NCI-H2171 treated with DMSO at 0.1 percent for 48 hours (cell line): ENCODE measurements at regions not wholly inside any gene's neighbourhood (a gene's known extent, or its start where the extent isn't known, plus 50 kb on each side); places are given as distances from the start of the nearest gene placed in this dataset.
A peak's percentile ranks its signal among the peaks of the same experiment; 100 is the strongest.

Source experiments
- DNase-seq: peaks from one replicate; lab custom pipeline; 2025; lab: John Stamatoyannopoulos, UW

GRCh38 chr16:82241469-82242052 is 71.5 kb upstream of the MPHOSPH6 start:
- DNase-seq = no peak

GRCh38 chr16:82240111-82240510 is 70.1 kb upstream of the MPHOSPH6 start:
- DNase-seq = no peak

- no peak for DNase-seq
Observed at GRCh38 chr16:82236875-82237274, 66.9 kb upstream of the MPHOSPH6 start.

GRCh38 chr16:82236415-82236814 is 66.4 kb upstream of the MPHOSPH6 start:
- no peak for DNase-seq

- DNase-seq = no peak
Observed at GRCh38 chr16:82232806-82233205, 62.8 kb upstream of the MPHOSPH6 start.

DNA sequence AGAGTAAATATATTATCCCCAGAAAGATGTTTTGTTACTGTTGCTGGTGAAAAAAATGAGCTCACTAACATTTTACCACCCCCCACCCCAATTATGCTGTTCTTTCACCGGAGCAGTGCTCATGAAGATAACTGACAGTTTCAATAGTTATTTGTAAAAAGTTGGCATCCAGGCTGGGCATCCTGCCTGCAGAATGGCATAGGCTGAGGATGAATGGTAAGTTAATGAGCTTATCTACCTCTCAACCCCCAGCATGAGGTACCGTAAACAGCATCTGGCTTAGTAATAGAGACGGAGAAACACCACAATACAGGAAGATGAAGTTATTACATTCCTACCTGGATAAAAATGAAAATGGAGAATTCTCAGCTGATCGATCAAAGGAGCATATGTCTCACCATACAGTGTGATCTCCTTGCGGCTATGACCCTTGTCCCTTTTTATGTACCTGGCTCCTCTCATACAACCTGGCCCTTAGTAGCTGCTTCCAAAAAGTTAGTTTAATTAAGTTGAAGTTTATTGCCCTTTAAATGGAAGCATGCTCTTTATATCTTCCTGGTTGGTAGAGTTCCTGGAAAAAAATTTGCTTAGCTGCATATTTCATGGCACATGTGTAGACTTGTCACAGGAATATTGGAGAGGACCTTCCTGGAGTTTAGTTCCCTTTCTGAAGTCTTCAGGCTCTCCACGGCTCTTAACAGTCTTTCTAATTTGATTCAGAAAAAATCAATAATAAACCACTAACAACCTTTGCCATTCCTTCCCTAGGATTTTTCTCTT is 61.2 kb upstream of the MPHOSPH6 start:
- DNase-seq = peak; percentile 55

DNA sequence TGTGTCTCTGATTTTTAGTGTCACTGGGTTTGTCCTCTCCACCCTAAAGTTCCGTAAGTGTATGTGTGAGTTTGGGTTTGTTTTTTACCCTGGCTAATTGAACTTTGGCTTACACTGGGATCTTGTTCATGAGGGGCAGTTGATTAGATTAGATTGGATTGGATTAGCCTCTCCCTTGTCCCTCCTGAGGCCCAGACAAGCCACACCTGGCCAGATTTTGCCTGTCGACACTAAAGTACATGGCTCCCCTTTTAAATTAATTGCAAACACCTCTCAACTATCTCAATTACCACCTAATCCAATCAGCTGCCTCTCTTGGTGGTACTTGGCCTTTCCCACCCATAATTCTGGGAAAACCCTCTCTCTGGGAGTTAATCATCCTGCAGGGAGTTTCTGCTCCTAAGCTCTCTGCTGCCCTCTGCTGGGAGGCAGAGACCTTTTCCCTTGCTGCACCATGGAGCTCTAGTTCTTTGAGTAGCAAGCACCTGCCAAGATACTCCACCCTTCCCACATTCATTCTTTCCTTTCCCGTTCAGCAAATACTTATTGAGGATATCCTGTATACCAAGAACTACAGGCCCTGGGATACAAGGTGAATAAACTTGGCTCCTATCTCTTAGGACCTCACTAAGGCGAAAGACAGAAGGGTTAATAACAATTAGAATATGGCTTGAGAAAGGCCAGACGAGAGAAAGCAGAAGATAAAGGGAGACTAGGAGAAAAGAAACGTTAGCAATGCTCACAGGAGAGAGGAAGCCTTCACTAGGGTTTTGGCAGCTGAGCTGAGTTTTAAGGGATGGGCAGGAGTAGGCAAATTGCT is 60.0 kb upstream of the MPHOSPH6 start:
- DNase-seq = peak; percentile 77

- DNase-seq = no peak
Observed at GRCh38 chr16:82226327-82226726, 56.3 kb upstream of the MPHOSPH6 start.

GRCh38 chr16:82224821-82225220 is 54.8 kb upstream of the MPHOSPH6 start:
- no peak for DNase-seq

- DNase-seq = no peak
Observed at GRCh38 chr16:82220541-82220940, 50.5 kb upstream of the MPHOSPH6 start.
